ENCODE measurements at regions not wholly inside any gene's neighbourhood (a gene's known extent, or its start where the extent isn't known, plus 50 kb on each side); places are given as distances from the start of the nearest gene placed in this dataset.

DNA sequence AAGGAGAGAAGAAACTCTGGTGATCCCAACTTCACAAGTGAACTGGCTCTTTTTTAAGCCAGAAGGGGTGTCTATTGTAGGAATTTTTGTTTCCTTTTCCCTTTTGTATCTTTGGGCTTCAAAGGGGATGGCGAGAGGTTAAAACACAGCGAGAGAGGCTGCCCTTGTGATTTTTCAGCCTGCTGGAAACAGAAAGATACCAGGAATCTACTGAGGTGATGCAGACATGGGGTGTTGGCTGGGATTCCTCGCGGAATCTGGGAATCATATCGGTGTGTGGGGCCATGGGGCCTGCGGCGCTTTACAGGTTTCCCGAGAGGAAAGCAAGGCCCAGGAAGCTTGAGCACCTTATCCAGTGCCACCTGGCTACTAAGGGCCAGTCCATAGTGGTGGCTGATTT, 99.4 kb upstream of the STX18 start (continued):
- TF ChIP-seq ZNF677 (tag by site-specific recombination; IDR thresholded peaks at IDR 0.05) = no peak

DNA sequence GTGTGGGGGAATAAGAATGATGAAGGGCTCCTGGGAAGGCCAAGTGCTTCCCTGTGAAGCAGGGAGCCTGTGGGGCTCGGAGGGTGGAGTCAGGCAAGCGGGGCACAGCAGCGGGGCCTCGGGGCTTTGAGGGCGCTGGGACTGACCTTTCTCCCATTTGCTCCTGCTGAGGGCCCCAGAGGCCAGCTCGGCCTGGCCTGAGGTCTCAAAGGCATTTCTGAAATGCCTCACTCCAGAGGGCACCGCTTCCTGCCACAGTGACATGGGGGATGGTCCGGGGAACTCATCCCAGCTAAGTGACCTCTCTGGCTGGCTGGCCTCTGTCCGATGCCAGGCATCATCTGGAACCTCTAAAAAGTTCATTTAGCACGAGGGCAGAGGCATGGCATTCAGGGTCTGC, 98.8 kb upstream of the STX18 start:
- Histone ChIP-seq H3K4me1 (ENCODE audit: control insufficient read depth, insufficient read depth, low read length) (no peaks in the 10 kb centered on the region), H3K36me3 (ENCODE audit: control insufficient read depth in 2 of 2, insufficient read depth in 1 of 2, low read length in 2 of 2) (no peaks in the 10 kb centered on the region), H3K9me3 (ENCODE audit: control insufficient read depth, insufficient read depth, low read depth, low read length) (no peaks in the 10 kb centered on the region), H3K27ac (ENCODE audit: extremely low read depth, low read depth, low read length) (no peak overlapping the region), H3K4me3 (ENCODE audit: low read depth, low read length) (no peak overlapping the region)
- POLR2A ChIA-PET = no interaction called here
- CTCF ChIA-PET = no interaction called here
- no peak for TF ChIP-seq OSR2 (tag by site-specific recombination; IDR thresholded peaks at IDR 0.05)
- TF ChIP-seq SCRT1 (tag by site-specific recombination; IDR thresholded peaks at IDR 0.05; ENCODE audit: borderline replicate concordance) = no peak
- no peak for TF ChIP-seq ZNF529 (tag by site-specific recombination; IDR thresholded peaks at IDR 0.05; ENCODE audit: insufficient replicate concordance)
- no peak for TF ChIP-seq ZNF16 (tag by site-specific recombination; IDR thresholded peaks at IDR 0.05; ENCODE audit: low read depth)
- TF ChIP-seq ZSCAN30 (tag by site-specific recombination; IDR thresholded peaks at IDR 0.05) = no peak

DNA sequence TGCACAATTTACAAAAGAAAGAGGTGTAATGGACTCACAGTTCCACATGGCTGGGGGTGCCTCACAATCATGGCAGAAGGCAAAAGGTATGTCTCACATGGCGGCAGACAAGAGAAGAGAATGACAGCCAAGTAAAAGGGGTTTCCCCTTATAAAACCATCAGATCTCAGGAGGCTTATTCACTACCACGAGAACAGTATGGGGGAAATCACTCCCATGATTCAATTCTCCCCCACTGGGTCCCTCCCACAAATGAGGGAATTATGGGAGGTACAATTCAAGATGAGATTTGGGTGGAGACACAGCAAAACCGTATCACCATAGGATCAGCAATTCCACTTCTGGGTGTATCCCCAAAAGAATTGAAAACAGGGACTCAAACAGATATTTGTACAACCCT, 97.5 kb upstream of the STX18 start:
- Histone ChIP-seq H3K4me1 (ENCODE audit: control insufficient read depth, insufficient read depth, low read length) (no peaks in the 10 kb centered on the region), H3K36me3 (ENCODE audit: control insufficient read depth in 2 of 2, insufficient read depth in 1 of 2, low read length in 2 of 2) (no peaks in the 10 kb centered on the region), H3K4me3 (ENCODE audit: low read depth, low read length) (no peak overlapping the region), H3K9me3 (ENCODE audit: control insufficient read depth, insufficient read depth, low read depth, low read length) (no peaks in the 10 kb centered on the region), H3K27ac (ENCODE audit: extremely low read depth, low read depth, low read length) (no peak overlapping the region)
- POLR2A ChIA-PET = no interaction called here
- CTCF ChIA-PET = no interaction called here
- TF ChIP-seq, protein P1, sequence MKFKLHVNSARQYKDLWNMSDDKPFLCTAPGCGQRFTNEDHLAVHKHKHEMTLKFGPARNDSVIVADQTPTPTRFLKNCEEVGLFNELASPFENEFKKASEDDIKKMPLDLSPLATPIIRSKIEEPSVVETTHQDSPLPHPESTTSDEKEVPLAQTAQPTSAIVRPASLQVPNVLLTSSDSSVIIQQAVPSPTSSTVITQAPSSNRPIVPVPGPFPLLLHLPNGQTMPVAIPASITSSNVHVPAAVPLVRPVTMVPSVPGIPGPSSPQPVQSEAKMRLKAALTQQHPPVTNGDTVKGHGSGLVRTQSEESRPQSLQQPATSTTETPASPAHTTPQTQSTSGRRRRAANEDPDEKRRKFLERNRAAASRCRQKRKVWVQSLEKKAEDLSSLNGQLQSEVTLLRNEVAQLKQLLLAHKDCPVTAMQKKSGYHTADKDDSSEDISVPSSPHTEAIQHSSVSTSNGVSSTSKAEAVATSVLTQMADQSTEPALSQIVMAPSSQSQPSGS (tag by site-specific recombination; IDR thresholded peaks at IDR 0.05; ENCODE audit: low read depth) = no peak
- TF ChIP-seq YY2 (tag by site-specific recombination; IDR thresholded peaks at IDR 0.05) = no peak
- no peak for TF ChIP-seq ZNF138 (tag by site-specific recombination; IDR thresholded peaks at IDR 0.05; ENCODE audit: borderline replicate concordance)
- TF ChIP-seq, protein P2, sequence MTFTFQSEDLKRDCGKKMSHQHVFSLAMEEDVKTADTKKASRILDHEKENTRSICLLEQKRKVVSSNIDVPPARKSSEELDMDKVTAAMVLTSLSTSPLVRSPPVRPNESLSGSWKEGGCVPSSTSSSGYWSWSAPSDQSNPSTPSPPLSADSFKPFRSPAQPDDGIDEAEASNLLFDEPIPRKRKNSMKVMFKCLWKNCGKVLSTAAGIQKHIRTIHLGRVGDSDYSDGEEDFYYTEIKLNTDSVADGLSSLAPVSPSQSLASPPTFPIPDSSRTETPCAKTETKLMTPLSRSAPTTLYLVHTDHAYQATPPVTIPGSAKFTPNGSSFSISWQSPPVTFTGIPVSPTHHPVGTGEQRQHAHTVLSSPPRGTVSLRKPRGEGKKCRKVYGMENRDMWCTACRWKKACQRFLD (tag by site-specific recombination; IDR thresholded peaks at IDR 0.05) = no peak
- no peak for TF ChIP-seq ZNF600 (tag by site-specific recombination; IDR thresholded peaks at IDR 0.05)
- no peak for TF ChIP-seq ZNF501 (tag by site-specific recombination; IDR thresholded peaks at IDR 0.05)
- no peak for TF ChIP-seq MZF1 (tag by site-specific recombination; IDR thresholded peaks at IDR 0.05; ENCODE audit: borderline replicate concordance)
- no peak for TF ChIP-seq ZNF510 (tag by site-specific recombination; IDR thresholded peaks at IDR 0.05; ENCODE audit: insufficient replicate concordance)
- no peak for TF ChIP-seq OSR2 (tag by site-specific recombination; IDR thresholded peaks at IDR 0.05)
- TF ChIP-seq ZFP3 (tag by site-specific recombination; IDR thresholded peaks at IDR 0.05; ENCODE audit: low read depth) = no peak
- no peak for TF ChIP-seq ZNF473 (tag by site-specific recombination; IDR thresholded peaks at IDR 0.05)
- TF ChIP-seq SCRT2 (tag by site-specific recombination; IDR thresholded peaks at IDR 0.05) = no peak
- TF ChIP-seq ZNF423 (tag by site-specific recombination; IDR thresholded peaks at IDR 0.05) = no peak
- TF ChIP-seq ZNF791 (tag by site-specific recombination; IDR thresholded peaks at IDR 0.05) = no peak
- TF ChIP-seq, protein P3, sequence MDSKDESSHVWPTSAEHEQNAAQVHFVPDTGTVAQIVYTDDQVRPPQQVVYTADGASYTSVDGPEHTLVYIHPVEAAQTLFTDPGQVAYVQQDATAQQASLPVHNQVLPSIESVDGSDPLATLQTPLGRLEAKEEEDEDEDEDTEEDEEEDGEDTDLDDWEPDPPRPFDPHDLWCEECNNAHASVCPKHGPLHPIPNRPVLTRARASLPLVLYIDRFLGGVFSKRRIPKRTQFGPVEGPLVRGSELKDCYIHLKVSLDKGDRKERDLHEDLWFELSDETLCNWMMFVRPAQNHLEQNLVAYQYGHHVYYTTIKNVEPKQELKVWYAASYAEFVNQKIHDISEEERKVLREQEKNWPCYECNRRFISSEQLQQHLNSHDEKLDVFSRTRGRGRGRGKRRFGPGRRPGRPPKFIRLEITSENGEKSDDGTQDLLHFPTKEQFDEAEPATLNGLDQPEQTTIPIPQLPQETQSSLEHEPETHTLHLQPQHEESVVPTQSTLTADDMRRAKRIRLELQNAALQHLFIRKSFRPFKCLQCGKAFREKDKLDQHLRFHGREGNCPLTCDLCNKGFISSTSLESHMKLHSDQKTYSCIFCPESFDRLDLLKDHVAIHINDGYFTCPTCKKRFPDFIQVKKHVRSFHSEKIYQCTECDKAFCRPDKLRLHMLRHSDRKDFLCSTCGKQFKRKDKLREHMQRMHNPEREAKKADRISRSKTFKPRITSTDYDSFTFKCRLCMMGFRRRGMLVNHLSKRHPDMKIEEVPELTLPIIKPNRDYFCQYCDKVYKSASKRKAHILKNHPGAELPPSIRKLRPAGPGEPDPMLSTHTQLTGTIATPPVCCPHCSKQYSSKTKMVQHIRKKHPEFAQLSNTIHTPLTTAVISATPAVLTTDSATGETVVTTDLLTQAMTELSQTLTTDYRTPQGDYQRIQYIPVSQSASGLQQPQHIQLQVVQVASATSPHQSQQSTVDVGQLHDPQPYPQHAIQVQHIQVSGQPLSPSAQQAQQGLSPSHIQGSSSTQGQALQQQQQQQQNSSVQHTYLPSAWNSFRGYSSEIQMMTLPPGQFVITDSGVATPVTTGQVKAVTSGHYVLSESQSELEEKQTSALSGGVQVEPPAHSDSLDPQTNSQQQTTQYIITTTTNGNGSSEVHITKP (tag by site-specific recombination; IDR thresholded peaks at IDR 0.05) = no peak

Measured in HEK293 (cell line).